WI38 (cell line): ENCODE measurements at regions not wholly inside any gene's neighbourhood (a gene's known extent, or its start where the extent isn't known, plus 50 kb on each side); places are given as distances from the start of the nearest gene placed in this dataset.

Experiments used
- H3K4me3 ChIP-seq: 2 replicates; pipeline ENCODE4 v1.5.1; 2011; ENCODE audit warnings: low read depth, mild to moderate bottlenecking, control low read depth, low read length
- CTCF ChIP-seq: IDR thresholded peaks from 2 replicates; pipeline ENCODE4 v1.5.1; 2012; ENCODE audit warnings: low read depth, mild to moderate bottlenecking, control low read depth, low read length

GRCh38 chr14:61644175-61644574 lies 51.1 kb upstream of the HIF1A start:
- H3K4me3 ChIP-seq = no peak overlapping the region
- TF ChIP-seq CTCF = no peak

GRCh38 chr14:61644834-61645233 lies 50.5 kb upstream of the HIF1A start:
- H3K4me3 ChIP-seq = no peak overlapping the region
- no peak for TF ChIP-seq CTCF

GRCh38 chr14:61645247-61645646 lies 50.1 kb upstream of the HIF1A start:
- TF ChIP-seq CTCF = no peak

More at GRCh38 chr14:61645247-61645646, 50.1 kb upstream of the HIF1A start:
- no peak overlapping the region for H3K4me3 ChIP-seq
